OCI-LY3 (cell line): ENCODE measurements at regions not wholly inside any gene's neighbourhood (a gene's known extent, or its start where the extent isn't known, plus 50 kb on each side); places are given as distances from the start of the nearest gene placed in this dataset.

Experiments used
- CTCF ChIP-seq: fragments of 200-600, 300-600 bp; sonication (generic); IDR thresholded peaks from 2 replicates; pipeline ENCODE4 v1.5.1; 2014; ENCODE audit warnings: antibody characterized with exemption, low read length, low read depth
- EZH2phosphoT487 ChIP-seq: fragments of 200-600 bp; shearing (Covaris generic); IDR thresholded peaks from 2 replicates; pipeline ENCODE4 v1.6.1; 2018; ENCODE audit warnings: antibody characterized with exemption, mixed run types, low read depth

GRCh38 chr4:115929373-115929772 is 816.0 kb upstream of the NDST4 start:
- TF ChIP-seq EZH2phosphoT487: no peak
- TF ChIP-seq CTCF: no peak
